ENCODE measurements at regions not wholly inside any gene's neighbourhood (a gene's known extent, or its start where the extent isn't known, plus 50 kb on each side); places are given as distances from the start of the nearest gene placed in this dataset.
A peak's percentile ranks its signal among the peaks of the same experiment; 100 is the strongest.

- DNase-seq (ENCODE audit: missing footprints) (no peak), ATAC-seq (no peak)
Measured at GRCh38 chr11:119529063-119529845, 106.3 kb upstream of the THY1 start.

GRCh38 chr11:119525867-119526196, 102.9 kb upstream of the THY1 start:
- intact Hi-C loops (cut with DNase I), result no loop called here
- ATAC-seq (no peak), DNase-seq (ENCODE audit: missing footprints) (no peak)

More at GRCh38 chr11:119529063-119529845, 106.3 kb upstream of the THY1 start:
- intact Hi-C loops (cut with DNase I), result no loop called here

- intact Hi-C loops (cut with DNase I), result no loop called here
- ATAC-seq (no peak), DNase-seq (ENCODE audit: missing footprints) (no peak)
Measured at GRCh38 chr11:119525180-119525866, 102.4 kb upstream of the THY1 start.

GRCh38 chr11:119523539-119524157, 100.7 kb upstream of the THY1 start:
- ATAC-seq (no peak), DNase-seq (ENCODE audit: missing footprints) (no peak)
- intact Hi-C loops (cut with DNase I), result no loop called here

- no peak for DNase-seq (ENCODE audit: missing footprints)
- intact Hi-C loops (cut with DNase I), result no loop called here
- ATAC-seq, result no peak
Measured at GRCh38 chr11:119522609-119523008, 99.6 kb upstream of the THY1 start.

- intact Hi-C loops (cut with DNase I), result no loop called here
- ATAC-seq, result no peak
- DNase-seq (ENCODE audit: missing footprints), result no peak
Measured at GRCh38 chr11:119521551-119521950, 98.6 kb upstream of the THY1 start.

GRCh38 chr11:119520966-119521365, 98.0 kb upstream of the THY1 start:
- no peak for DNase-seq (ENCODE audit: missing footprints)
- no peak for ATAC-seq
- intact Hi-C loops (cut with DNase I), result no loop called here

GRCh38 chr11:119520400-119520799, 97.4 kb upstream of the THY1 start:
- ATAC-seq (no peak), DNase-seq (ENCODE audit: missing footprints) (no peak)
- intact Hi-C loops (cut with DNase I), result no loop called here

GRCh38 chr11:119519796-119520195, 96.8 kb upstream of the THY1 start:
- DNase-seq (ENCODE audit: missing footprints) (no peak), ATAC-seq (no peak)
- intact Hi-C loops (cut with DNase I), result no loop called here

GRCh38 chr11:119518746-119519730, 96.1 kb upstream of the THY1 start:
- intact Hi-C loops (cut with DNase I), result no loop called here
- DNase-seq (ENCODE audit: missing footprints) (no peak), ATAC-seq (no peak)

GRCh38 chr11:119515771-119516400, 92.9 kb upstream of the THY1 start:
- intact Hi-C loops (cut with DNase I), result no loop called here
- no peak for ATAC-seq
- no peak for DNase-seq (ENCODE audit: missing footprints)

- ATAC-seq (no peak), DNase-seq (ENCODE audit: missing footprints) (no peak)
- intact Hi-C loops (cut with DNase I), result no loop called here
Measured at GRCh38 chr11:119513806-119514170, 90.8 kb upstream of the THY1 start.

- no peak for ATAC-seq
- intact Hi-C loops (cut with DNase I), result no loop called here
- DNase-seq (ENCODE audit: missing footprints), result no peak
Measured at GRCh38 chr11:119513131-119513805, 90.3 kb upstream of the THY1 start.

- ATAC-seq (no peak), DNase-seq (ENCODE audit: missing footprints) (no peak)
- intact Hi-C loops (cut with DNase I), result no loop called here
Measured at GRCh38 chr11:119512369-119512768, 89.4 kb upstream of the THY1 start.

- ATAC-seq (no peak), DNase-seq (ENCODE audit: missing footprints) (no peak)
- intact Hi-C loops (cut with DNase I), result no loop called here
Measured at GRCh38 chr11:119511614-119512306, 88.8 kb upstream of the THY1 start.

GRCh38 chr11:119509969-119510401, 87.0 kb upstream of the THY1 start:
- no peak for DNase-seq (ENCODE audit: missing footprints)
- peak; percentile 74 for ATAC-seq
- intact Hi-C loops (cut with DNase I), result no loop called here

GRCh38 chr11:119509282-119509841, 86.4 kb upstream of the THY1 start:
- intact Hi-C loops (cut with DNase I), result no loop called here
- DNase-seq (ENCODE audit: missing footprints), result no peak
- ATAC-seq, result peak; percentile 24

All from Right ventricle myocardium inferior (tissue), 1 donor.